Endothelial cell of umbilical vein (primary cell): ENCODE measurements at regions not wholly inside any gene's neighbourhood (a gene's known extent, or its start where the extent isn't known, plus 50 kb on each side); places are given as distances from the start of the nearest gene placed in this dataset.

Experiments
- BruUV-seq: library from RNA; stranded (reverse); fragments of 400-500 nt; replicated peaks from 2 replicates; lab custom pipeline; 2021; lab: Mats Ljungman, UMichigan
- CTCF ChIA-PET: fragments of 300-600, 350-600 bp; sonication (Branson Sonifier 250); formaldehyde crosslinking; loops from one replicate; lab custom pipeline; 2021; ENCODE audit warnings: antibody characterized with exemption, inconsistent platforms; lab: Charles Lee
- POLR2A ChIA-PET: fragments of 300-600, 350-600 bp; sonication (Branson Sonifier 250); formaldehyde crosslinking; loops from one replicate; lab custom pipeline; 2021; ENCODE audit warnings: antibody characterized with exemption, inconsistent platforms; lab: Charles Lee
- DNase-seq: peaks from one replicate; pipeline ENCODE4 v3.0.0-alpha.2; 2011; ENCODE audit warnings: low read depth, low spot score
- FAIRE-seq: peaks from 2 replicates; lab custom pipeline; 2011; peaks lifted over from hg19 to GRCh38; lab: Jason Lieb, UNC
- H2AFZ ChIP-seq: 2 replicates; pipeline ENCODE4 v1.6.0; 2012; ENCODE audit warnings: low read depth, low read length, control low read depth, inconsistent platforms
- H3K27ac ChIP-seq: 2 replicates; pipeline ENCODE4 v1.5.1; 2011; ENCODE audit warnings: low read depth, mild to moderate bottlenecking, control low read depth, low read length, moderate library complexity; ENCODE audit not compliant: insufficient read depth
- H3K27me3 ChIP-seq, 2 experiments: 2 replicates each; pipeline versions ENCODE4 v1.6.0 to v1.6.1; 2011; ENCODE audit warnings: low read length in 2 of 2, mixed read lengths in 1 of 2; ENCODE audit not compliant: control insufficient read depth in 2 of 2, insufficient read depth in 2 of 2
- H3K36me3 ChIP-seq, 2 experiments: 2 replicates in 1 of 2; 3 replicates in 1 of 2; pipeline ENCODE4 v1.5.1; 2011; ENCODE audit warnings: low read length in 2 of 2, mild to moderate bottlenecking in 1 of 2, moderate library complexity in 1 of 2; ENCODE audit not compliant: control insufficient read depth in 2 of 2, insufficient read depth in 2 of 2; ENCODE audit errors: extremely low read depth in 1 of 2
- H3K4me1 ChIP-seq: 3 replicates; pipeline ENCODE4 v1.5.1; 2011; ENCODE audit warnings: mild to moderate bottlenecking, low read length; ENCODE audit not compliant: control insufficient read depth, insufficient read depth; ENCODE audit errors: extremely low read depth
- H3K4me2 ChIP-seq: 2 replicates; pipeline ENCODE4 v1.6.1; 2011; ENCODE audit warnings: low read length, control low read depth, mixed read lengths; ENCODE audit not compliant: insufficient read depth
- H3K4me3 ChIP-seq, 3 experiments: fragments of 200-600 bp in 1 of 3; sonication (generic), shearing (Covaris generic) in 1 of 3; replicated peaks in 1 of 3; 2 replicates each; pipeline ENCODE4 v1.5.1; 2011 to 2016; ENCODE audit warnings: control low read depth in 3 of 3, low read length in 3 of 3, mild to moderate bottlenecking in 2 of 3, inconsistent platforms in 1 of 3, low read depth in 1 of 3, moderate library complexity in 1 of 3; ENCODE audit not compliant: insufficient read depth in 1 of 3
- H3K79me2 ChIP-seq: 2 replicates; pipeline ENCODE4 v1.6.0; 2012; ENCODE audit warnings: low read length, inconsistent platforms; ENCODE audit not compliant: control insufficient read depth, insufficient read depth
- H3K9ac ChIP-seq: replicated peaks from 2 replicates; pipeline ENCODE3; 2011; ENCODE audit warnings: low read length, control low read depth; ENCODE audit not compliant: insufficient read depth; ENCODE audit errors: extremely low read depth
- H3K9me1 ChIP-seq: replicated peaks from 3 replicates; pipeline ENCODE4 v1.6.0; 2011; ENCODE audit warnings: mild to moderate bottlenecking, low read length; ENCODE audit not compliant: control insufficient read depth, insufficient read depth; ENCODE audit errors: extremely low read depth
- H3K9me3 ChIP-seq: replicated peaks from 2 replicates; pipeline ENCODE4 v1.5.1; 2012; ENCODE audit warnings: low read length, inconsistent platforms; ENCODE audit not compliant: control insufficient read depth, insufficient read depth
- H4K20me1 ChIP-seq: replicated peaks from 2 replicates; pipeline ENCODE3; 2011; ENCODE audit warnings: mild to moderate bottlenecking, low read length; ENCODE audit not compliant: control insufficient read depth, insufficient read depth; ENCODE audit errors: extremely low read depth
- CTCF ChIP-seq, 2 donors: IDR thresholded peaks; 1 replicate in 1 of 2; 2 replicates in 1 of 2; pipeline ENCODE4 v1.5.1; 2011; ENCODE audit warnings: low read length in 2 of 2, mild to moderate bottlenecking in 2 of 2, moderate library complexity in 2 of 2, control low read depth in 1 of 2, inconsistent platforms in 1 of 2, low read depth in 1 of 2; ENCODE audit not compliant: insufficient read depth in 1 of 2; ENCODE audit errors: extremely low read depth in 1 of 2
- EZH2 ChIP-seq: IDR thresholded peaks from 2 replicates; pipeline ENCODE4 v1.6.1; 2012; ENCODE audit warnings: borderline replicate concordance, low read depth, mild to moderate bottlenecking, moderate library complexity, low read length, inconsistent platforms; ENCODE audit not compliant: severe bottlenecking
- FOS ChIP-seq: IDR thresholded peaks from 2 replicates; pipeline ENCODE4 v1.6.1; 2011; ENCODE audit warnings: mild to moderate bottlenecking, low read length, moderate library complexity, borderline replicate concordance; ENCODE audit not compliant: insufficient read depth
- GATA2 ChIP-seq: IDR thresholded peaks from 2 replicates; pipeline ENCODE4 v1.7.0; 2011; ENCODE audit warnings: low read depth, mild to moderate bottlenecking, moderate library complexity, mixed read lengths, low read length; ENCODE audit not compliant: insufficient read length, insufficient read depth
- JUN ChIP-seq: IDR thresholded peaks from 2 replicates; pipeline ENCODE4 v1.6.1; 2011; ENCODE audit warnings: borderline replicate concordance, low read depth; ENCODE audit not compliant: insufficient read length, insufficient read depth
- MAX ChIP-seq: IDR thresholded peaks from 2 replicates; pipeline ENCODE4 v1.6.1; 2011; ENCODE audit not compliant: insufficient read depth, insufficient read length
- MYC ChIP-seq: IDR thresholded peaks from one replicate; pipeline ENCODE4 v1.6.1; 2011; ENCODE audit warnings: mild to moderate bottlenecking, low read depth, low read length
- POLR2A ChIP-seq: IDR thresholded peaks from 2 replicates; pipeline ENCODE4 v1.6.1; 2012; ENCODE audit warnings: low read depth, mild to moderate bottlenecking, control low read depth, low read length
- POLR2AphosphoS5 ChIP-seq: IDR thresholded peaks from 2 replicates; pipeline ENCODE4 v1.6.1; 2012; ENCODE audit warnings: low read depth, mild to moderate bottlenecking, control low read depth, low read length, moderate library complexity; ENCODE audit not compliant: insufficient read depth
- dilution Hi-C: fragments of 300-500 bp; cut with MboI; formaldehyde crosslinking; loops from one replicate; pipeline ENCODE4 v1.15.0; 2019; ENCODE audit warnings: low sequenced_read_pairs; ENCODE audit not compliant: extremely low pct_ligation_motif_present
- intact Hi-C: fragments of 100-400 bp; cut with micrococcal nuclease; formaldehyde crosslinking; loops from one replicate; pipeline ENCODE4 v1.10.0; 2022

GRCh38 chr3:40877631-40878463 is 321.5 kb upstream of the CTNNB1 start:
- intact Hi-C loops = loop anchor here (1.0 kb wide), 2 partner anchors 93 to 321 kb away; partner anchors contain the start of gene CTNNB1
- FAIRE-seq (peak; percentile 94), DNase-seq (peak; percentile 94)
- no peak for TF ChIP-seq MYC
- TF ChIP-seq POLR2A = peak; percentile 53
- POLR2A ChIA-PET = interaction anchor here (0.8 to 1.2 kb wide), 3 partner anchors 94 to 691 kb away, joined by 3 to 6 read pairs (median 4); partner anchors contain the start of gene CTNNB1
- Histone ChIP-seq H3K79me2 (no peaks in the 10 kb centered on the region), H3K9me3 (no peaks in the 10 kb centered on the region), H3K4me1 (peaks cover 20% of the 10 kb centered on the region), H3K9me1 (no peaks in the 10 kb centered on the region), H3K36me3 (no peaks in the 10 kb centered on the region), H3K27me3 (no peaks in the 10 kb centered on the region), H4K20me1 (no peaks in the 10 kb centered on the region), H2AFZ (peak overlapping the region; percentile 27), H3K4me2 (peak overlapping the region; percentile 22), H3K27ac (peak overlapping the region; percentile 49), H3K9ac (peak overlapping the region; percentile 55), H3K4me3 (no peak overlapping the region)
- dilution Hi-C loops = no loop called here
- BruUV-seq = no TSS peak
- CTCF ChIA-PET = no interaction called here

GRCh38 chr3:40878464-40878905 is 320.8 kb upstream of the CTNNB1 start:
- H3K79me2 ChIP-seq = no peaks in the 10 kb centered on the region

More at GRCh38 chr3:40878464-40878905, 320.8 kb upstream of the CTNNB1 start:
- no peaks in the 10 kb centered on the region for H3K36me3 ChIP-seq
- no peak overlapping the region for H3K4me3 ChIP-seq
- no TSS peak for BruUV-seq
- peak overlapping the region; percentile 22 for H3K4me2 ChIP-seq
- H3K27ac ChIP-seq = peak overlapping the region; percentile 49
- dilution Hi-C loops = no loop called here
- H3K4me1 ChIP-seq = peaks cover 20% of the 10 kb centered on the region
- TF ChIP-seq MAX (no peak), FOS (no peak), POLR2A (no peak), GATA2 (no peak), JUN (no peak), MYC (no peak), POLR2AphosphoS5 (no peak), EZH2 (no peak), CTCF (IDR thresholded peaks at IDR 0.05; ENCODE audit: extremely low read depth in 1 of 2, insufficient read depth in 1 of 2, low read depth in 1 of 2, low read length in 2 of 2) (no peak)
- no peaks in the 10 kb centered on the region for H4K20me1 ChIP-seq
- intact Hi-C loops = loop anchor here (1.0 kb wide), 2 partner anchors 93 to 321 kb away; partner anchors contain the start of gene CTNNB1
- peak; percentile 63 for DNase-seq
- H3K9ac ChIP-seq = peak overlapping the region; percentile 55
- no peak for FAIRE-seq
- no peaks in the 10 kb centered on the region for H3K9me1 ChIP-seq
- H3K27me3 ChIP-seq = no peaks in the 10 kb centered on the region
- H3K9me3 ChIP-seq = no peaks in the 10 kb centered on the region
- H2AFZ ChIP-seq = peak overlapping the region; percentile 27
- POLR2A ChIA-PET = interaction anchor here (0.8 to 1.2 kb wide), 2 partner anchors 320 to 691 kb away, joined by 4 to 6 read pairs; partner anchors contain the start of gene CTNNB1
- CTCF ChIA-PET = interaction anchor here (1.5 kb wide), 1 partner anchor 23 kb away, joined by 4 read pairs; no protein-coding TSS in a partner anchor
